Liver (tissue), 7 donors: ENCODE measurements at regions not wholly inside any gene's neighbourhood (a gene's known extent, or its start where the extent isn't known, plus 50 kb on each side); places are given as distances from the start of the nearest gene placed in this dataset.
"Not testable (repeated sequence)": the region's sequence is repeated elsewhere in the genome, so short reads cannot be mapped to it uniquely, and the experiment has no call there.

Source experiments
- DNase-seq: peaks from one replicate; pipeline ENCODE4 v3.0.0-alpha.2; 2017; ENCODE audit warnings: low spot score
- H3K27ac ChIP-seq, 2 donors: one replicate each; pipeline ENCODE4 v1.7.0; 2013; ENCODE audit warnings: inconsistent platforms in 2 of 2, low read length in 2 of 2, control low read depth in 1 of 2, low read depth in 1 of 2, mild to moderate bottlenecking in 1 of 2
- H3K27me3 ChIP-seq, 4 donors: one replicate each; pipeline versions ENCODE4 v1.6.1 to v1.7.0; 2013; ENCODE audit warnings: low read length in 3 of 4, inconsistent platforms in 1 of 4, mild to moderate bottlenecking in 1 of 4, moderate library complexity in 1 of 4; ENCODE audit not compliant: control insufficient read depth in 4 of 4, insufficient read depth in 4 of 4
- H3K36me3 ChIP-seq, 4 donors: one replicate each; pipeline versions ENCODE4 v1.6.1 to v1.7.0; 2013; ENCODE audit warnings: low read length in 3 of 4, mild to moderate bottlenecking in 3 of 4, low read depth in 1 of 4, moderate library complexity in 1 of 4; ENCODE audit not compliant: control insufficient read depth in 4 of 4, insufficient read depth in 3 of 4
- H3K4me1 ChIP-seq, 4 donors: one replicate each; pipeline versions ENCODE4 v1.6.1 to v1.7.0; 2013; ENCODE audit warnings: low read length in 3 of 4, mild to moderate bottlenecking in 3 of 4, moderate library complexity in 1 of 4; ENCODE audit not compliant: control insufficient read depth in 4 of 4, insufficient read depth in 4 of 4
- H3K4me3 ChIP-seq, 3 donors: one replicate each; pipeline versions ENCODE4 v1.6.1 to v1.7.0; 2013; ENCODE audit warnings: low read length in 3 of 3, control low read depth in 1 of 3, low read depth in 1 of 3, mild to moderate bottlenecking in 1 of 3
- H3K9ac ChIP-seq, 2 donors: one replicate each; pipeline ENCODE4 v1.7.0; 2013; ENCODE audit warnings: low read length in 2 of 2, mild to moderate bottlenecking in 2 of 2, moderate library complexity in 2 of 2, control low read depth in 1 of 2, low read depth in 1 of 2
- H3K9me3 ChIP-seq, 4 donors: one replicate each; pipeline versions ENCODE4 v1.6.1 to v1.7.0; 2013; ENCODE audit warnings: low read length in 3 of 4; ENCODE audit not compliant: control insufficient read depth in 4 of 4
- EGR1 ChIP-seq, 2 donors: IDR thresholded peaks; 2 replicates each; pipeline ENCODE4 v1.6.1; 2016 to 2018; ENCODE audit warnings: antibody characterized with exemption in 2 of 2, low read depth in 2 of 2
- FOXA1 ChIP-seq: IDR thresholded peaks from 2 replicates; pipeline ENCODE4 v1.6.1; 2016; ENCODE audit warnings: antibody characterized with exemption
- FOXA2 ChIP-seq: IDR thresholded peaks from 2 replicates; pipeline ENCODE4 v1.6.1; 2016; ENCODE audit warnings: antibody characterized with exemption
- GABPA ChIP-seq, 2 donors: IDR thresholded peaks in 1 of 2; conservative IDR thresholded peaks in 1 of 2; 2 replicates each; pipeline ENCODE4 v1.6.1; 2016; ENCODE audit warnings: antibody characterized with exemption in 2 of 2, mild to moderate bottlenecking in 1 of 2, moderate library complexity in 1 of 2
- HNF4A ChIP-seq, 2 donors: conservative IDR thresholded peaks; 2 replicates each; pipeline ENCODE4 v1.6.1; 2016; ENCODE audit warnings: antibody characterized with exemption in 2 of 2, mild to moderate bottlenecking in 2 of 2
- HNF4G ChIP-seq: IDR thresholded peaks from 2 replicates; pipeline ENCODE4 v1.6.1; 2016; ENCODE audit warnings: antibody characterized with exemption
- JUND ChIP-seq, 2 donors: IDR thresholded peaks; 2 replicates each; pipeline ENCODE4 v1.6.1; 2016; ENCODE audit warnings: antibody characterized with exemption in 2 of 2
- NR2F2 ChIP-seq: IDR thresholded peaks from 2 replicates; pipeline ENCODE4 v1.6.1; 2016; ENCODE audit warnings: antibody characterized with exemption
- RAD21 ChIP-seq, 2 donors: IDR thresholded peaks; 2 replicates each; pipeline ENCODE4 v1.6.1; 2016; ENCODE audit warnings: antibody characterized with exemption in 2 of 2, mild to moderate bottlenecking in 2 of 2
- RXRA ChIP-seq, 2 donors: IDR thresholded peaks; 2 replicates each; pipeline ENCODE4 v1.6.1; 2017 to 2018; ENCODE audit warnings: antibody characterized with exemption in 2 of 2, mild to moderate bottlenecking in 1 of 2
- SP1 ChIP-seq: IDR thresholded peaks from 2 replicates; pipeline ENCODE4 v1.6.1; 2018; ENCODE audit warnings: antibody characterized with exemption, mild to moderate bottlenecking
- TAF1 ChIP-seq: conservative IDR thresholded peaks from 2 replicates; pipeline ENCODE4 v1.6.1; 2016; ENCODE audit warnings: antibody characterized with exemption, mild to moderate bottlenecking
- YY1 ChIP-seq: IDR thresholded peaks from 2 replicates; pipeline ENCODE4 v1.6.1; 2016; ENCODE audit warnings: antibody characterized with exemption, mild to moderate bottlenecking
- ZBTB33 ChIP-seq: IDR thresholded peaks from 2 replicates; pipeline ENCODE4 v1.6.1; 2016; ENCODE audit warnings: antibody characterized with exemption
- whole genome bisulfite sequencing: extraction: QIAGEN DNeasy Blood & Tissue Kit; methylation state at CpG from one replicate; pipeline ENCODE4 v1.1.7; 2013; 5-methylcytosine and 5-hydroxymethylcytosine counted together
- TF ChIP-seq, protein P1 (sequence below): IDR thresholded peaks from 2 replicates; pipeline ENCODE4 v1.6.1; 2016; ENCODE audit warnings: antibody characterized with exemption
- TF ChIP-seq, protein P2 (sequence below): IDR thresholded peaks from 2 replicates; pipeline ENCODE4 v1.6.1; 2016; ENCODE audit warnings: antibody characterized with exemption, mild to moderate bottlenecking
- donor health status: healthy.
- donor health status: healthy.
- donor health status: healthy.
- donor health status: healthy.

- H3K9me3 ChIP-seq = no peaks in the 10 kb centered on the region
- TF ChIP-seq GABPA (IDR thresholded peaks at IDR 0.05 in 1 of 2, conservative IDR thresholded peaks at IDR 0.05 in 1 of 2) (no peak), EGR1 (IDR thresholded peaks at IDR 0.05; ENCODE audit: low read depth in 2 of 2) (no peak), SP1 (no peak), RAD21 (IDR thresholded peaks at IDR 0.05) (no peak), FOXA2 (no peak), ZBTB33 (no peak), YY1 (no peak), HNF4G (no peak), TAF1 (no peak), NR2F2 (no peak), RXRA (IDR thresholded peaks at IDR 0.05) (no peak)
- TF ChIP-seq, protein P1, sequence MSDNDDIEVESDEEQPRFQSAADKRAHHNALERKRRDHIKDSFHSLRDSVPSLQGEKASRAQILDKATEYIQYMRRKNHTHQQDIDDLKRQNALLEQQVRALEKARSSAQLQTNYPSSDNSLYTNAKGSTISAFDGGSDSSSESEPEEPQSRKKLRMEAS = no peak
- TF ChIP-seq, protein P2, sequence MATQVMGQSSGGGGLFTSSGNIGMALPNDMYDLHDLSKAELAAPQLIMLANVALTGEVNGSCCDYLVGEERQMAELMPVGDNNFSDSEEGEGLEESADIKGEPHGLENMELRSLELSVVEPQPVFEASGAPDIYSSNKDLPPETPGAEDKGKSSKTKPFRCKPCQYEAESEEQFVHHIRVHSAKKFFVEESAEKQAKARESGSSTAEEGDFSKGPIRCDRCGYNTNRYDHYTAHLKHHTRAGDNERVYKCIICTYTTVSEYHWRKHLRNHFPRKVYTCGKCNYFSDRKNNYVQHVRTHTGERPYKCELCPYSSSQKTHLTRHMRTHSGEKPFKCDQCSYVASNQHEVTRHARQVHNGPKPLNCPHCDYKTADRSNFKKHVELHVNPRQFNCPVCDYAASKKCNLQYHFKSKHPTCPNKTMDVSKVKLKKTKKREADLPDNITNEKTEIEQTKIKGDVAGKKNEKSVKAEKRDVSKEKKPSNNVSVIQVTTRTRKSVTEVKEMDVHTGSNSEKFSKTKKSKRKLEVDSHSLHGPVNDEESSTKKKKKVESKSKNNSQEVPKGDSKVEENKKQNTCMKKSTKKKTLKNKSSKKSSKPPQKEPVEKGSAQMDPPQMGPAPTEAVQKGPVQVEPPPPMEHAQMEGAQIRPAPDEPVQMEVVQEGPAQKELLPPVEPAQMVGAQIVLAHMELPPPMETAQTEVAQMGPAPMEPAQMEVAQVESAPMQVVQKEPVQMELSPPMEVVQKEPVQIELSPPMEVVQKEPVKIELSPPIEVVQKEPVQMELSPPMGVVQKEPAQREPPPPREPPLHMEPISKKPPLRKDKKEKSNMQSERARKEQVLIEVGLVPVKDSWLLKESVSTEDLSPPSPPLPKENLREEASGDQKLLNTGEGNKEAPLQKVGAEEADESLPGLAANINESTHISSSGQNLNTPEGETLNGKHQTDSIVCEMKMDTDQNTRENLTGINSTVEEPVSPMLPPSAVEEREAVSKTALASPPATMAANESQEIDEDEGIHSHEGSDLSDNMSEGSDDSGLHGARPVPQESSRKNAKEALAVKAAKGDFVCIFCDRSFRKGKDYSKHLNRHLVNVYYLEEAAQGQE = no peak
- H3K27me3 ChIP-seq = peaks cover 0 to 2% (median 0%) of the 10 kb centered on the region in 4 donors
- no peak for DNase-seq
- H3K4me3 ChIP-seq = no peak overlapping the region
- H3K9ac ChIP-seq = no peak overlapping the region
- no peaks in the 10 kb centered on the region for H3K4me1 ChIP-seq
- no peak overlapping the region for H3K27ac ChIP-seq
- WGBS = 92% methylated on average over 1 of the region's 1 CpG
- no peaks in the 10 kb centered on the region for H3K36me3 ChIP-seq
Measured at GRCh38 chr1:100811808-100812207, 82.8 kb downstream of the EXTL2 start.

GRCh38 chr1:100814938-100815337, 79.7 kb downstream of the EXTL2 start:
- peak in 1 of 2 donors; percentile 6 for TF ChIP-seq RXRA (IDR thresholded peaks at IDR 0.05)
- not testable (repeated sequence) for H3K27me3 ChIP-seq, H3K4me3 ChIP-seq, DNase-seq, H3K36me3 ChIP-seq, H3K4me1 ChIP-seq, H3K27ac ChIP-seq, H3K9me3 ChIP-seq, H3K9ac ChIP-seq
- 70% methylated on average over 3 of the region's 3 CpGs for WGBS

GRCh38 chr1:100816049-100816448, 78.6 kb downstream of the EXTL2 start:
- Histone ChIP-seq H3K9me3 (no peaks in the 10 kb centered on the region), H3K9ac (no peak overlapping the region), H3K4me1 (no peaks in the 10 kb centered on the region), H3K27ac (no peak overlapping the region), H3K27me3 (no peaks in the 10 kb centered on the region), H3K4me3 (no peak overlapping the region), H3K36me3 (no peaks in the 10 kb centered on the region)
- TF ChIP-seq JUND (IDR thresholded peaks at IDR 0.05) (no peak), SP1 (no peak), NR2F2 (no peak), HNF4A (conservative IDR thresholded peaks at IDR 0.05) (no peak), FOXA1 (no peak), GABPA (IDR thresholded peaks at IDR 0.05 in 1 of 2, conservative IDR thresholded peaks at IDR 0.05 in 1 of 2) (no peak), YY1 (no peak), TAF1 (no peak), ZBTB33 (no peak)
- TF ChIP-seq, protein P1 = no peak
- TF ChIP-seq, protein P2 = no peak
- WGBS = 55% methylated on average over 3 of the region's 3 CpGs
- DNase-seq = no peak
